Neural crest cell (in vitro differentiated cells): ENCODE measurements at regions not wholly inside any gene's neighbourhood (a gene's known extent, or its start where the extent isn't known, plus 50 kb on each side); places are given as distances from the start of the nearest gene placed in this dataset.

ENCODE experiments used
- DNase-seq: peaks from one replicate; pipeline ENCODE4 v3.0.0; 2021; ENCODE audit warnings: low read depth, mixed read lengths, low spot score
- H3K27ac Mint-ChIP-seq: one replicate; pipeline ENCODE4 v1.8.0; 2021; ENCODE audit warnings: mild to moderate bottlenecking, mixed read lengths; ENCODE audit not compliant: unreplicated experiment
- H3K27me3 Mint-ChIP-seq: 2 replicates; pipeline ENCODE4 v1.8.0; 2021; ENCODE audit warnings: low read depth, mild to moderate bottlenecking, mixed read lengths
- H3K36me3 Mint-ChIP-seq: 2 replicates; pipeline ENCODE4 v1.8.0; 2021; ENCODE audit warnings: low read depth, mild to moderate bottlenecking, mixed read lengths
- H3K4me1 Mint-ChIP-seq: 2 replicates; pipeline ENCODE4 v1.8.0; 2021; ENCODE audit warnings: mixed read lengths
- H3K4me3 Mint-ChIP-seq: one replicate; pipeline ENCODE4 v1.8.0; 2021; ENCODE audit warnings: mild to moderate bottlenecking, mixed read lengths
- H3K9me3 Mint-ChIP-seq: 2 replicates; pipeline ENCODE4 v1.8.0; 2021; ENCODE audit warnings: mixed read lengths
- CTCF ChIP-seq: fragments of 200-600 bp; sonication (generic); conservative IDR thresholded peaks from 2 replicates; pipeline ENCODE4 v1.5.0; 2021; ENCODE audit warnings: antibody characterized with exemption, mild to moderate bottlenecking

GRCh38 chr2:51293566-51294200 is 261.8 kb upstream of the NRXN1 start:
- H3K4me3 Mint-ChIP-seq, result no peak overlapping the region
- no peak for DNase-seq
- no peak for TF ChIP-seq CTCF
- no peaks in the 10 kb centered on the region for H3K9me3 Mint-ChIP-seq
- no peaks in the 10 kb centered on the region for H3K36me3 Mint-ChIP-seq
- H3K27ac Mint-ChIP-seq, result no peak overlapping the region
- H3K27me3 Mint-ChIP-seq, result no peaks in the 10 kb centered on the region
- H3K4me1 Mint-ChIP-seq, result no peaks in the 10 kb centered on the region

- no peaks in the 10 kb centered on the region for H3K9me3 Mint-ChIP-seq
- H3K4me1 Mint-ChIP-seq, result no peaks in the 10 kb centered on the region
- no peaks in the 10 kb centered on the region for H3K27me3 Mint-ChIP-seq
- no peaks in the 10 kb centered on the region for H3K36me3 Mint-ChIP-seq
- no peak for DNase-seq
- H3K27ac Mint-ChIP-seq, result peak overlapping the region; percentile 9
- TF ChIP-seq CTCF, result no peak
- no peak overlapping the region for H3K4me3 Mint-ChIP-seq
Observed at GRCh38 chr2:51291762-51292551, 260.0 kb upstream of the NRXN1 start.

- Mint-ChIP-seq H3K4me1 (no peaks in the 10 kb centered on the region), H3K4me3 (no peak overlapping the region), H3K27ac (no peak overlapping the region), H3K9me3 (no peaks in the 10 kb centered on the region), H3K36me3 (no peaks in the 10 kb centered on the region), H3K27me3 (no peaks in the 10 kb centered on the region)
- DNase-seq, result no peak
- no peak for TF ChIP-seq CTCF
Observed at GRCh38 chr2:51290725-51291124, 258.8 kb upstream of the NRXN1 start.

GRCh38 chr2:51289045-51289444 is 257.1 kb upstream of the NRXN1 start:
- no peak for TF ChIP-seq CTCF
- H3K4me1 Mint-ChIP-seq, result no peaks in the 10 kb centered on the region
- H3K27me3 Mint-ChIP-seq, result no peaks in the 10 kb centered on the region
- H3K9me3 Mint-ChIP-seq, result no peaks in the 10 kb centered on the region
- H3K4me3 Mint-ChIP-seq, result no peak overlapping the region
- DNase-seq, result no peak
- no peaks in the 10 kb centered on the region for H3K36me3 Mint-ChIP-seq
- H3K27ac Mint-ChIP-seq, result no peak overlapping the region

- H3K4me1 Mint-ChIP-seq, result no peaks in the 10 kb centered on the region
- H3K36me3 Mint-ChIP-seq, result no peaks in the 10 kb centered on the region
- TF ChIP-seq CTCF, result no peak
- no peaks in the 10 kb centered on the region for H3K27me3 Mint-ChIP-seq
- no peak overlapping the region for H3K4me3 Mint-ChIP-seq
- H3K9me3 Mint-ChIP-seq, result peaks cover 3% of the 10 kb centered on the region
- H3K27ac Mint-ChIP-seq, result no peak overlapping the region
- no peak for DNase-seq
Observed at GRCh38 chr2:51268191-51268590, 236.3 kb upstream of the NRXN1 start.
